GM19043 (cell line): ENCODE measurements at regions not wholly inside any gene's neighbourhood (a gene's known extent, or its start where the extent isn't known, plus 50 kb on each side); places are given as distances from the start of the nearest gene placed in this dataset.

Source experiments
- ATAC-seq: cut with Tn5 transposase; IDR thresholded peaks from one replicate; pipeline ENCODE4 v1.9.1; 2021; ENCODE audit warnings: low read depth; ENCODE audit not compliant: unreplicated experiment

- ATAC-seq = no peak
Measured at GRCh38 chr10:2953495-2953894, 113.9 kb upstream of the PFKP start.

GRCh38 chr10:2951235-2951835 lies 116.0 kb upstream of the PFKP start:
- no peak for ATAC-seq

GRCh38 chr10:2950546-2950945 lies 116.8 kb upstream of the PFKP start:
- ATAC-seq = no peak

- peak; percentile 42 for ATAC-seq
Measured at GRCh38 chr10:2949948-2950354, 117.4 kb upstream of the PFKP start.

GRCh38 chr10:2949221-2949947 lies 118.0 kb upstream of the PFKP start:
- ATAC-seq = no peak

GRCh38 chr10:2948127-2948854 lies 119.1 kb upstream of the PFKP start:
- peak; percentile 79 for ATAC-seq

GRCh38 chr10:2944788-2945187 lies 122.6 kb upstream of the PFKP start:
- no peak for ATAC-seq

- no peak for ATAC-seq
Measured at GRCh38 chr10:2943932-2944614, 123.3 kb upstream of the PFKP start.

- no peak for ATAC-seq
Measured at GRCh38 chr10:2942938-2943337, 124.4 kb upstream of the PFKP start.

- no peak for ATAC-seq
Measured at GRCh38 chr10:2938869-2939268, 128.5 kb upstream of the PFKP start.

- ATAC-seq = no peak
Measured at GRCh38 chr10:2936816-2937215, 130.5 kb upstream of the PFKP start.

GRCh38 chr10:2935647-2936386 lies 131.5 kb upstream of the PFKP start:
- no peak for ATAC-seq

- no peak for ATAC-seq
Measured at GRCh38 chr10:2933924-2934323, 133.4 kb upstream of the PFKP start.

GRCh38 chr10:2933519-2933918 lies 133.8 kb upstream of the PFKP start:
- no peak for ATAC-seq

- no peak for ATAC-seq
Measured at GRCh38 chr10:2933071-2933470, 134.3 kb upstream of the PFKP start.

GRCh38 chr10:2929480-2930258 lies 137.7 kb upstream of the PFKP start:
- no peak for ATAC-seq

- peak; percentile 93 for ATAC-seq
Measured at GRCh38 chr10:2927958-2928840, 139.1 kb upstream of the PFKP start.

GRCh38 chr10:2926918-2927660 lies 140.3 kb upstream of the PFKP start:
- ATAC-seq = no peak
